ENCODE measurements at regions not wholly inside any gene's neighbourhood (a gene's known extent, or its start where the extent isn't known, plus 50 kb on each side); places are given as distances from the start of the nearest gene placed in this dataset.

DNA sequence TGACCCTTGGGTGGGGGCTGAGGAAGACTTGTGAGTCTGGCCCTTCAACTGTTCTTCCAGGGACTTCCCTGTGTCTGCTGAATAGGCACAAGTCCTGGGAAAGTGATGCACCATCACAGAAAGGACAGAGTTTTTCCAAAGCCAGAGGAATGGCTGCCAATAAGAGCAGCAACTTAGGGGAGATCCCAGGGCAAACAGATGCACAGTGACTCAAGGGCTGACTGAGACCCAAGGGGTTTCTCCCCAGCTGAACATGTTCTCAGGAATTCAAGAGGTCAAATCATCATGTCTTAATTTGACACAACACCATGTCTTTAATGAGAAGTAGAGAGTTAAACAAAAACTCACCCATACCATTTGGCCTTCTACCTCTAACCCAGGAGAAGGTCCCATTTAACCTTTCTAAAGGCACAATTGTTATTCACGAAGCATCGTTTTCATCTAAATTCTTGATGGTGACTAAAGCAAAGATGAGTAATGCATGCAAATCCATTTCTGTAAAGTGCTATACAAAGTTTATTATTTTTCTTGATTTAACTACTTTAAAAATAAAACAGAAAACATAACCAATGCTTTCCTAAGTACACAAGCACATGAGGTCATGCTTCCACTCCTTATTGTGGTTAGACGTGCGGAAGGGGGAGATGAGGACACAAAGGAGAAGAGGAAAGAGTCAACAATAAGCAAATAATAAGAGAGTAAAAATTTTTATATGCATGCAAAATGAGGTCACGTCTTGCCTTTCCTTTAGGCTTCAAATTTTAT, 324.1 kb downstream of the PLK2 start (continued):
- TF ChIP-seq USF2 (IDR thresholded peaks at IDR 0.05; ENCODE audit: borderline replicate concordance, low read depth, low read length) (no peak), JUND (IDR thresholded peaks at IDR 0.05) (no peak), POLR2AphosphoS5 (IDR thresholded peaks at IDR 0.05; ENCODE audit: low read depth, low read length) (no peak)
- TF ChIP-seq, protein P1, sequence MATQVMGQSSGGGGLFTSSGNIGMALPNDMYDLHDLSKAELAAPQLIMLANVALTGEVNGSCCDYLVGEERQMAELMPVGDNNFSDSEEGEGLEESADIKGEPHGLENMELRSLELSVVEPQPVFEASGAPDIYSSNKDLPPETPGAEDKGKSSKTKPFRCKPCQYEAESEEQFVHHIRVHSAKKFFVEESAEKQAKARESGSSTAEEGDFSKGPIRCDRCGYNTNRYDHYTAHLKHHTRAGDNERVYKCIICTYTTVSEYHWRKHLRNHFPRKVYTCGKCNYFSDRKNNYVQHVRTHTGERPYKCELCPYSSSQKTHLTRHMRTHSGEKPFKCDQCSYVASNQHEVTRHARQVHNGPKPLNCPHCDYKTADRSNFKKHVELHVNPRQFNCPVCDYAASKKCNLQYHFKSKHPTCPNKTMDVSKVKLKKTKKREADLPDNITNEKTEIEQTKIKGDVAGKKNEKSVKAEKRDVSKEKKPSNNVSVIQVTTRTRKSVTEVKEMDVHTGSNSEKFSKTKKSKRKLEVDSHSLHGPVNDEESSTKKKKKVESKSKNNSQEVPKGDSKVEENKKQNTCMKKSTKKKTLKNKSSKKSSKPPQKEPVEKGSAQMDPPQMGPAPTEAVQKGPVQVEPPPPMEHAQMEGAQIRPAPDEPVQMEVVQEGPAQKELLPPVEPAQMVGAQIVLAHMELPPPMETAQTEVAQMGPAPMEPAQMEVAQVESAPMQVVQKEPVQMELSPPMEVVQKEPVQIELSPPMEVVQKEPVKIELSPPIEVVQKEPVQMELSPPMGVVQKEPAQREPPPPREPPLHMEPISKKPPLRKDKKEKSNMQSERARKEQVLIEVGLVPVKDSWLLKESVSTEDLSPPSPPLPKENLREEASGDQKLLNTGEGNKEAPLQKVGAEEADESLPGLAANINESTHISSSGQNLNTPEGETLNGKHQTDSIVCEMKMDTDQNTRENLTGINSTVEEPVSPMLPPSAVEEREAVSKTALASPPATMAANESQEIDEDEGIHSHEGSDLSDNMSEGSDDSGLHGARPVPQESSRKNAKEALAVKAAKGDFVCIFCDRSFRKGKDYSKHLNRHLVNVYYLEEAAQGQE (IDR thresholded peaks at IDR 0.05; ENCODE audit: low read depth, low read length) = no peak
- TF ChIP-seq, protein P2, sequence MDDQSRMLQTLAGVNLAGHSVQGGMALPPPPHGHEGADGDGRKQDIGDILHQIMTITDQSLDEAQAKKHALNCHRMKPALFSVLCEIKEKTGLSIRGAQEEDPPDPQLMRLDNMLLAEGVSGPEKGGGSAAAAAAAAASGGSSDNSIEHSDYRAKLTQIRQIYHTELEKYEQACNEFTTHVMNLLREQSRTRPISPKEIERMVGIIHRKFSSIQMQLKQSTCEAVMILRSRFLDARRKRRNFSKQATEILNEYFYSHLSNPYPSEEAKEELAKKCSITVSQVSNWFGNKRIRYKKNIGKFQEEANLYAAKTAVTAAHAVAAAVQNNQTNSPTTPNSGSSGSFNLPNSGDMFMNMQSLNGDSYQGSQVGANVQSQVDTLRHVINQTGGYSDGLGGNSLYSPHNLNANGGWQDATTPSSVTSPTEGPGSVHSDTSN (IDR thresholded peaks at IDR 0.05) = no peak

DNA sequence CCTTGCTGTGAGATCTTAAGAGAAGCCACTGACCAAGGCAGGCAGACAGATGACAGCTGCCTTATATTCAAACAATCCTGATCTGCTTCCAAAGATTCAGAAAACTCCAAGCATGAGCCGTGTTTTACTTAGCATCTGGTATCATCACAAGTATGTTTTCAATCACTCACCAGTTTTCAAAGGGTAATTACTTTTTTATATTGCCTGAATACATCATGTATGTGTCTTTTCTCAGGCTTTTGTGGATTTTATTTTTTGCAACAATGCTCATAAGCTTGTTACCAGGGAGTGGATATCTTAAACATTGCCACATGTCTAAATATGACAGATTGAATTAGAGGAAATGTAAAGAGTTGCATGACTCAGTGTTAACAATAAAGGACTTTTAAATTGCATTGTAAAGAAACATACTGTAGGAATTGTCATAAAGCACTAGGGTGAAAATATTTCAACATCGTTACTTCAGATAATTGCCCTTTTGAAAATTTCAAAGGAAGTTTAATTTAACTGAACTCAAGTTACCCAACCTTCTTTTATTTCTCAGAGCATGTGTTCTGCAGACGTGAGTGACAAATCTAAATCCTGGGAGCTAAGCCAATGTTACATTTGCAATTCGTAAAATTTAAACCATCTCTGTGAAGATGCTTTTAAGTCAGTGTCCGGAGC, 326.1 kb downstream of the PLK2 start:
- Histone ChIP-seq H2AFZ (ENCODE audit: low read depth) (no peak overlapping the region), H3K36me3 (replicated peaks in 1 of 2; ENCODE audit: control insufficient read depth in 1 of 2, insufficient read depth in 2 of 2, low read length in 1 of 2) (no peaks in the 10 kb centered on the region), H3K4me3 (ENCODE audit: low read depth in 2 of 2, low read length in 1 of 2) (no peak overlapping the region; a peak in 1 of 4 replicates), H3K9ac (peak overlapping the region; percentile 18; the same call in 1 of the 2 replicates), H3K79me2 (ENCODE audit: insufficient read depth) (no peaks in the 10 kb centered on the region), H3K4me2 (peak overlapping the region; percentile 49; the same call in 1 of the 2 replicates), H3K9me3 (no peaks in the 10 kb centered on the region), H3K4me1 (ENCODE audit: control insufficient read depth in 1 of 2, insufficient read depth in 2 of 2, low read depth in 1 of 2, low read length in 1 of 2) (peaks cover 7 to 12% of the 10 kb centered on the region in 2 experiments), H4K20me1 (ENCODE audit: insufficient read depth) (no peaks in the 10 kb centered on the region), H3F3A (replicated peaks; ENCODE audit: insufficient read depth) (peaks cover 13% of the 10 kb centered on the region), H3K27me3 (ENCODE audit: insufficient read depth) (no peaks in the 10 kb centered on the region), H3K9me2 (no peaks in the 10 kb centered on the region), H3K27ac (ENCODE audit: low read depth in 2 of 2, low read length in 1 of 2) (peak overlapping the region; percentile 78 to 93)
- peak; percentile 41 for DNase-seq
- ChIA-PET CTCF (interaction anchor here (1.0 to 2.3 kb wide), 4 partner anchors 11 to 327 kb away, joined by 3 to 7 read pairs (median 4); partner anchors contain the start of gene PLK2), POLR2A (no interaction called here)
- 4% methylated on average over 5 of the region's 5 CpGs for WGBS (ENCODE audit: low lambda C conversion rate)
- TF ChIP-seq NRF1 (IDR thresholded peaks at IDR 0.05; ENCODE audit: low read depth, low read length) = no peak
- TF ChIP-seq RXRA (IDR thresholded peaks at IDR 0.05; ENCODE audit: borderline replicate concordance, low read depth) = peak; percentile 51; the same call in 1 of the 2 replicates
- peak; percentile 39; the same call in 1 of the 2 replicates for TF ChIP-seq MAX (IDR thresholded peaks at IDR 0.05; ENCODE audit: low read depth)
- no peak for TF ChIP-seq CHD2 (IDR thresholded peaks at IDR 0.05; ENCODE audit: low read length, partially characterized antibody)
- peak; percentile 69; the same call in 1 of the 2 replicates for TF ChIP-seq FOSL2 (IDR thresholded peaks at IDR 0.05; ENCODE audit: borderline replicate concordance, low read depth)
- TF ChIP-seq TEAD4 (IDR thresholded peaks at IDR 0.05; ENCODE audit: borderline replicate concordance, insufficient read depth) = peak; percentile 20; the same call in 1 of the 2 replicates
- TF ChIP-seq FOXJ3 (CRISPR knock-in tag; IDR thresholded peaks at IDR 0.05) = no peak
- TF ChIP-seq RCOR1 (IDR thresholded peaks at IDR 0.05; ENCODE audit: low read length) = peak; percentile 26; the same call in 1 of the 2 replicates
- no peak for TF ChIP-seq RFX5 (IDR thresholded peaks at IDR 0.05; ENCODE audit: low read length)
- TF ChIP-seq POLR2AphosphoS5 (IDR thresholded peaks at IDR 0.05; ENCODE audit: low read depth, low read length) = peak; percentile 48; the same call in 1 of the 2 replicates
- peak; percentile 63 to 88; a peak in 3 of 4 replicates for TF ChIP-seq EP300 (IDR thresholded peaks at IDR 0.05; ENCODE audit: borderline replicate concordance in 1 of 2, low read depth in 1 of 2, low read length in 1 of 2)
- TF ChIP-seq SIN3A (IDR thresholded peaks at IDR 0.05; ENCODE audit: borderline replicate concordance, low read depth, low read length) = peak; percentile 39; the same call in 1 of the 2 replicates
- TF ChIP-seq TCF12 (IDR thresholded peaks at IDR 0.05) = peak; percentile 94
- TF ChIP-seq GATA2 (CRISPR knock-in tag; IDR thresholded peaks at IDR 0.05) = peak; percentile 38; the same call in 1 of the 2 replicates
- TF ChIP-seq MEF2A (IDR thresholded peaks at IDR 0.05; ENCODE audit: borderline replicate concordance, low read depth) = no peak
- TF ChIP-seq MXI1 (IDR thresholded peaks at IDR 0.05; ENCODE audit: low read depth, low read length) = peak; percentile 43; the same call in 1 of the 2 replicates
- TF ChIP-seq FOXM1 (IDR thresholded peaks at IDR 0.05; ENCODE audit: low read depth) = peak; percentile 68
